ENCODE measurements at regions not wholly inside any gene's neighbourhood (a gene's known extent, or its start where the extent isn't known, plus 50 kb on each side); places are given as distances from the start of the nearest gene placed in this dataset.
"Not testable (repeated sequence)": the region's sequence is repeated elsewhere in the genome, so short reads cannot be mapped to it uniquely, and the experiment has no call there.

DNA sequence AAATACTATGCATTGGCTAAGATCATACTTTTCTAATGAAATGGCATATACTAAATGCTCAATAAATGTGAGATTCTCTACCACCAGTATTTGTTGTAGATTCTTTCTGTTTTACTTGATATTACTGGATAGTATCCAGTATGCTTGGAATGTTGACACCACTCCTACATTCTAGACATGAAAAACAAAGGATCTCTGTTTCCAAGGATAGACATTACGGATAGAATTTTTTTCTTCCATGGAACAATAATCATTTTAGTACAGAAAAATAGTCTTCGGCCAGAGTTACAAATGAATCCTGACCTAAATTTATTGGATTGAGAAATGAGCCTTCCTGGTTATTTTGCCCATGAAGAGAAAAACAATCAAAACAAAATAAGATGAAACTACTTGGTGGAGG lies 258.2 kb upstream of the NT5E start:
- DNase-seq, result no peak

DNA sequence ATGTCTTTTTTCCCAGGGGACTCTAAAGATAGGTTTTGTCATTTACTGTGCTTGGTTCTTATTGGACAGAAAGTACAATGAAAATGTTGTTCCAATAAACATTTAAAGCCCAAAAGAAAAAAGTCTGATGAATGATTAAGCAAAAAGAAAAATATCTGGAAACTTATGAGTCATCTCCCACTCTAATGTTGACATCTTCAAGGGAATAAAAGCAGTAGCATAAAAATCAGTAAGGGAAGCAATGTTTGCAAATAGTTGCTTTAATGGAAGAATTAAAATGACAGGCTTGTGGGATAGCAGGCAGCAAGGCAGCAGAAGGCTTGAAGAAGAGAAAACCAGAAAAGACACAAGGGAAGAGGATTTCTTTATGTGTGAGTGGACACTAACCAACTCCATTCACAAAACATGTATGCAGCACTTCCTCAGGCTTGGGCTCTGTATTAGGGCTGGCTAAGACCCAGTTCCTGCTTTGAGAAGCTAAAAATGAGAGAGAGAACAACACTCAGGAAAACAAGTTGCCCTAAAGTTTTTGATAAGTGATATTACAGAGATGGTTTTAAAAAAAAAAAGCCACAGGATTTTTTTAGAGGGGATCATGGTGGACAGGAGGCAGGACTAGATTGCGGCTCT lies 263.2 kb upstream of the NT5E start:
- no peak for DNase-seq

DNA sequence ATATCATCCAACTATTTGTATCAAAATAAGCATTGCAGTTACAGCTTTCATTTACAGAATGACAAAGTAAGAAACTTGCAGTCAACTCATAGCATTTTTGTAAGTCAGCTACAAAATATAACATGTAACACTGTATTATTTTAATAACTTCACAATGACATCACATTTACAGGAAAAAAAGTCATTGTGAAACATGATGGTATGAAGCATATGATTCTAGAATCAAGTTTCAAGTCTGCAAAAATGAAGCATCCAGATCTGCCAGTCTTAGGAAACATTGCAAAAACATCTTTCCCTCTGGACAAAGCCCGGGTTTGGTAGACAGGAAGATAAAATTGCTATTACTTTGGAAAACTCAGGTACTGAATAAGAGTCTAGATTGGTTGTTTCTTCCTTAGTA lies 263.9 kb upstream of the NT5E start:
- DNase-seq, result no peak

DNA sequence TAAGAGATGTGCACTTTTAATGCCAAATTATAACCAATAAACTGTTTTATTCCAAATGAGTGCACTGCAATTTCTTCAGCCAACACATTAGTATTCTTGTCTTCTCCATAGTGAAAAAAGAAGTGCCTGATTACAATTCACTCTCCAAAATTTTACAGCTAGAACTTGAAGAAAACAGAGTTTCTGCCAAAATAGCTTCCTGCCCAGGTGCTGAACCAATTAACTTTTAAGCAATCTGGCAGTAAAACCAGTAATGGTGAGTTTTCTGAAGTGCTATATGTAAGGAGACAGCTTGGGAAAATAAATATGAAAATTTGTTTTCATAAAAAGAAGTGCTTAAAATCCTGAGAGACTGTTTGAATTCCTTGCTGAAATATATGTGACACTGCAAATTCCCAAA lies 266.0 kb upstream of the NT5E start:
- DNase-seq, result no peak

DNA sequence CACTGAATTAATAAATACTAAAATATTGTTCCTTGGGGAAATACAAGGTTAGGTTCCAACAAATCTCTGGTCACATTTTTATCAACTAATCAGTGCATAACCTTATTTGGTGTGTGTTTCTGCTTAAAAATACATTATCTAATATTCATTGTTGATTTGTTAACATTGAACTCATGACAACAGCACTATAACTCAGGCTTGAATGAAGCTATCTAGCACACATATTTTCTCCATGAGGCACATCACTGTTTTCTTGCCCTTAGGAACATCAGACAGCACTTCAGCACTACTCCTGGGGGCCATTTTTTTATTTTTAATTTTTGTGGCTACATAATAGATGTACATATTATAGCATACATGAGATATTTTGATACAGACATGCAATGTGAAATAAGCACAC lies 277.2 kb upstream of the NT5E start:
- DNase-seq, result no peak

DNA sequence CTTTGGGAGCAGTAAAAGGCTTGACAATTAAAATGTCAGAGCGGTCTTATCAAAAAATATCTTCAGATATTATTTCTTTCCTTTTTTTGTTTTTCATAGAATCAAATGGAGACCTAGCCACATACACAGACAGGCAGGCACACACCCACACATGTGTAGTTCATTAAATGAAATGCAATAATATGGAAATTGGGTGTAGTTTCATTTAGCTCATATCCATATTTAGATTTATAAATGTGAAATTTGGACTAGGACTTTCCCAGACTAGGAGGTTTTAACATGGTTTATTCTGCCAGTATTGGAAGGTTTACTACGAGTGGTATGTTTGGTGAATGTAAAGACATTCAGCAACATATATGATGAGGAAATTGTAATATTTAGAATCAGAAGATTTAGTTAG lies 277.7 kb upstream of the NT5E start:
- no peak for DNase-seq

DNA sequence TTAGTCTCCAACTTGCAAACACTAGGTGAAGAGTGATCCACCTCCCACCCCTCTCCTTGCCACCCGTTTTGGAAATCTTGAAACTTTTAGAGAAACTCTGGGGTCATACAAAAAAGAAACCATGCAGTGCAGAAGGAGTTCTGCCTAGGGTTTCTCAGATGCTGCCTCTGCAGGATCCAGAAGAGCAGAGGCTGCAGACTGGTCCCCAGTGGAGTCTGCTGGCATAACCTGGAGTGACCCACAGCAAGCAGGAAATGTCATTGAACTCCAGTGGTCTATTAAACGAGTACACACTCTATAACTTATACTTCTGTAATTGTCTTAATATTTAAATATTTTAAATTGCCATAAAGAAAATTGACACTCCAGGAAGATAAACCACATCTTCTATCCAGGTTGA lies 280.7 kb upstream of the NT5E start:
- no peak for DNase-seq

DNA sequence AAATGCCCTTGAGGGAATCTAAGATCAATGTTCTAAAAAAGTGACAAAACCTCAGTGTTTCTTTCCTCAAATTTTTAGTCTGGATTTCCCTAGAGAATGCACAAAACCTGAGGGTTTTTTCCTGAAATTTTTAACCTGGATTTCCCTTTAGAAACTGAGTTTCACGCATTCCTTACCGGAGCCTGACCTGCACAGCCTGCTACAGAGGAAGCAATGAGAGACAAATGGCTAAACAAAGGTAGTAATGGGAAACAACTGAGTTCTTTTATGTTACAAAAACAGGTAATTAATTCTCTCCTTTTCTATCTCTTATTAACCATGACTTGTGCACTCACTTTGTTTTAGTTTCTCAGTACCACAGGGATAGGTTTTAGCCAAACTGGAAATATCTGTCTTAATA lies 281.7 kb upstream of the NT5E start:
- DNase-seq, result no peak

DNA sequence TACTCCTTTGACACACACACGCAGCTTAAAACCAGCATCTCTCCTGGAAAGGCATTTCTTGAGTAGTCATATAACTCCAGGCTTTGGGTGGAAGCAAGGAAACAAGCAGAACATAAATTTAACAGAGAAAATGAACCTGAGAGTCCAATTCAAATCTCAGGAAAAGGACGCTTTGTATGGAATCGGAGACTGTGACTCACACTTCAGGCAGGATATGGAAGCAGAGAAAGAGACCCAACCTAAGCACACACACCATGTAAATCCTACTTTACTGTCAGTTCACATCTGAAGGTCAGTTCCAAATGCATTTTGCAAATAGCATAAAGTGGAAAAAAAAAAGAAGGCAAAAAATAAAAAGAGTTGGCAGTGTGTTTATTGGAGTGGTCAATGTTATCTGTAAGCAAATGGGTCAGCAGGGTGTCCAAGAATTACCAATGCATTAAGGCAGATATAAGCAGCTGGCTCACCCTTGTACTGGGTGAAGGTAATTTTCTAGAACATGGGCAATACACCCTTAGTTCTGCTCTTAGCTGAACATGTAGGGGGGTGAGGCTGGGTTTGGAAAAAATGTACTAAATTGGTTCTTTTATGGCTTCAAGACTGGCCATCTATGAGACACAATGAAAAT lies 283.7 kb upstream of the NT5E start:
- no peak for DNase-seq

DNA sequence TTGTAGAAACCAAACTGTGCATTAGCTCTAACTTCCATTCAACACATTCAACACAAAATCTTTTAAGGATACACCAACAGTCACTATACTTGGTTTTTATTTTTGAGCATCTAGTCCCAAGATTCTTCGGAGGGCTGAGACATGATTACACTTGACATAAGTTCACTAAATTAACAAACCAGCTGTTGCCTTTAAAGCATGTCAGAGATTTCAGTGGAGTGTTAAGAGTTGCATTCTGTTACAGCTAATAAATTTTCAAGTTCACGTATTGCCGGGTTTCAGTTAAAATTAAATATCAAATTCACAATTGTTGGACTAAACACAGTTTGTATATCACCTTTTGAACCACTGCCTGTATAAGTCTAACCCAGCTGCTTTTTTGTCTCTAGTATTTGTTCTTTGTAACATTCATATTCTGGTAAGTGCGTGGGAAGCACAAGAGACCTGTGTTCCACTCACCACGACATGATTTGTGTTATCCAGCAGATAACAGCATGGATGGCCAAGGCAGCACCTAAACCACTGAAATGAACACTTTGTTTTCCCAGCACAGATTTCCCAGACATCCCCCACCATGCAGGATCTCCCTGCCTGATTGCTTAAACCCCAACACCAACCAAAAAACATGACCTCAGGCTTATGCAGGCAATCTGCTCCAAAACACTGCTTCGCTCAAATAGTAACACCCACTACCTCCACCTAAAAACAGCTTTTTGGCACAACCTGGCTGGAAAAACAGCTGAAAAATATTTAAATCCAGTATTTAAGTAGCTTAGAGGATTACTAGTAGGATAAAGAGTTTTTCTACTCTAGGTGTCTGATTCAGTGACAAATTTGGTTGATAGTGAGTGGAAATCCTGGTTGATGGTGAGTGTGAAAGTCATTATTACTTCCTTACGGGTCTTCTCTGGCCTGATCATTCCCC lies 286.5 kb upstream of the NT5E start:
- DNase-seq, result no peak

DNA sequence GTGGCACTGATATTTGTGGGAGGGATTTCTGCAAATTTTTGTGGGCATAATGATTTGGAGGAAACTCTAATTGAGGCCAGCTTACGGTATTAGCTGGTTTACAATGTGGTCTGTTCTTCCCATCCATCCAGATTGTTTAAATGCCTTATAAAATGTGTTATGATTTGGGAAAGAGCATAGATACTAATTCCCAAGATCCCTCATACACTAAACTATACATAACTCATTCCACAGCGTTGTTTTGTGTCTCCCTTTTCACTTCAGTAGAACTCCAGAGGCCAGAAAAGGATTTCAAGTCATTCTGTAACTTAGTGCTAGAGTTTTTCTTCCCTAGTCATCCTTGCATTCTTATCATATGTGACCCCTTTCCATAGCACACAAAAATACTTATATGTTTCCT lies 292.6 kb upstream of the NT5E start:
- no peak for DNase-seq

DNA sequence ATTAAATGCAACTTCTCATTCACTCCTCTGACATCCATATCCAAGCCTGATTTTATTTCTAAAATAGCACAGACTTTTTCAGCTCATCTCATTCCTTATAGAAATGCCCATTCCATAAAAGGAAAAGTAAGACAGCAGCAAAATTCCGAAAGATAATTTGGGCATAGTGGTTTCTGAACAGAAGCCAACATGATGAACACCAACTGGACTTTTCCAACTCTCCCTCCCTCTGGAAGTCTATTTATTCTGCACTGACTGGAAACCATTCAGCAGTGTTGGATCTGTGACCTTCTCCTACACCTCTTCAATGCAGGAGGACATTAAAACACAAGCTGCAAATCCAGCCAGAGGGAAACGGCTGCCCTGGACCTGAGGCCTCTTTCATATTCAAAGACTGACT lies 306.2 kb upstream of the NT5E start:
- no peak for DNase-seq

DNA sequence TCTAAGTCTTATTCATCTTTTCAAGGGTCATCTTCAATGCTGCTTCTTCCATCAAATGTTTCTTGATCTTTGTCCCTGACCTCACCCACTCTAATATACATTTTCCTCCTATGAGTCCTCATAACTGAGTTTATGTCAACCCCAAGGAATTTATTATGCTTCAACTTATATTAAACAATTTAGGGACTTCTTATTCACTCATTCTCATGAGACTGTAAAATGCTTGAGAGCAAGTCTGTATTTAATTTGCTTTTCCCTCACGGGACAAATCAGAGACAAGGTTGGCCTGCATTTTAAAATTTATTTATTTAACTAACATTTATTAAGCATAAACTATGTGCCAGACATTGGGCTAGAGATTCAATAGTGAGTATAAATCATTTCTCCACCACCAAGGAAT lies 312.0 kb upstream of the NT5E start:
- no peak for DNase-seq

DNA sequence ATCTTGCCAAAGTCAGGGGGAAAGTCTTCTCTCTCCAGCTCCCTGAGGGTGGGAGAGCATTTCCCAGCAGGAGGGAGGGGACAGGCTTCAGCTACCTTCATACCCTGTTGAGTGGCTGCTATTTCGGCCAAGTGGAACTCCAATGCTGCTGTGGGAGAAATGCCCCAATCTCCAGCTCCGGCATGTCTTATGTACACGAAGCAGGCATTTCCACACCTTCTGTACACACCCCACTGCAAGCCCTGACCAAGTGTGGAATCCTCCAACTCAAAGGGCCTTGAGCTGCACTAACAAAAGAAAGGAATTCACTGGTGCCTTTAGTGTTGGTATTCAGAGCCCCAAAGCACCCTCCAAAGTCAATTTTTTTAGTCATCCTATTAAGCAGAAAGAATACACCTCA lies 313.6 kb upstream of the NT5E start:
- DNase-seq, result no peak

DNA sequence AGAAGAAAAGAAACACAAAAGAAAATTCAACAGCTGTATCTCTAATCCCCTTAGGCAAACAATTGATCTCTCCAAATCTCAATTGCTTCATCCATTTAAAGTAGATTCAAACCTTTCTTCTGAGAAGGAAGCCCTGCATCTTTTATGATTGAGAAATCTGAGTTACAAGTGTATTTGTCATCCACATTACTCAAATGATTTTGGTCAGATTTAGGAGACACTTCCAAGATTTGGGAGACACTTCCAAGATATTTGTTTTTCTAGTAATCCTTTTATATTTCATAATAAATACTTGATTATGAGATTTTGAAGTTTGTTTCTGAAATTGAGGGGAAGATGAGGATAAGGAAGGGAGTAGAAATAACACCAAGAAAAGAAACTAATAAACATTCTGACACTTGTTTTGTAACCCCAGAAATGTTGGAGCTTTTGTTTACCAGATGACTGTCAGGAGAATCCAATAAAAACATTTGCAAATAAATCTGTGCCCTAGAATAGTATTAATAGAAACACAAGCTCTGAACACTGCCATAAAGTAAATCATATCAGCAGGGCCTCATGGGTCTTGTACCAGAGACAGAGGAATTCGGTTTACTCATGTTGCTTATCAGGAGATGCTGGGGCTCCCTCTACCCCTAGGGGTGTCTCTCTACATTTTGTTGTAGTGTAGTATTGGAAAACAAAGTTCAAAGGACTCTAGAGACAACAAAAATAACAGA lies 314.3 kb upstream of the NT5E start:
- no peak for DNase-seq

DNA sequence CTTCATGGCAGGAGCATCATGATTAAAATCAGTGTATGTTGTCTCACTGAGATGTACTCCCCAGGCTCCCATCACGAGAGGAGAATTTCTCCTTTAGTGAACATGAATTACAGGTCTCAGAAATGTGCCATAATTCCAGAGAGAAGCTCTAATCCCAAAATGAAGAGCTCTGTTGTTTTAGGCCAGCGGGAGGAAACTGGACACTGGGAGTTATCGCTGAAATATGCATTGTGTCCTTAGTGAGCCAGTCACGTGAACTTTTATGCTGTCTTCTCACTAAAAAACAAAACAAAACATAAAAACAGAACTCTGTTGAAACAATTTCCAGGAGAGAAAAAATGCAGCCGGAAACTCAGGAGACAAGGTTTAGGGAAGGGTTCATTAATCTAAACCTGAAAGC lies 315.7 kb upstream of the NT5E start:
- DNase-seq, result no peak

DNA sequence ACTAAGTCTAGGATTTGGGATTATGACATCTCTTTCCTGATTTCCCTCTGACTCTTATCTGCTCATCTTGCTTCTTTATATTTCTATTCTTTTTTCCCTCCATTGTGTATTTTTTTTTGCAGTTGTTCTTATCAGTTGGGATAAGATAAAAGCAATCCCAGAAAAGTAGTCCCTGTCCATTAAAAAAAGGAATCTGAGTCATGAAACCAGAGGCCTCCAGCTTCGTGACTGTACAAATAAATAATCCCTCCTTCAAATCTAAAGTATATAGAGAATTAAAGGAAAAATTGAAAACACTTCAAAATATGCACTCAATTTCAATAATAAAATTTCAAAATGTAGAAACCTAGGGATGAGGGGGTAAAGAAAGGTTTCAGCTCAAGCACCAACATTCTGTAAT lies 317.8 kb upstream of the NT5E start:
- no peak for DNase-seq

DNA sequence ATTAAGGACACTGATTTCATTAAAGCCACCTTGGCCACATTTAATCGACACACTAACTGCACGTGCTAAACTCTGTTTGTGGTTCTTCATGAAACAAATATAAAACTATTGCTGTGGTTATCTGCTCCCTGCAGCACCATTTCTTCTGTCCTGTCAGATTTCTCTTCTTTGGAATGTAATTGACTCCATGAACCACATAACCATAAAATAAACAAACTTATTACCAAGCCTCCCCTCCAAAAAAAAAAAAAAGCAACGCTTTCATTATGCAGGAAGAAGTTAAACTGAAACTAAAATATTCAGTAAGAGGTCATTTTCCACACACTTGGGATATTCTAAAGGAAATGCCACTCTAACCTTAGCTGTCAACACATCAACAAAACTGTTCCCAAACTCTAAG lies 319.1 kb upstream of the NT5E start:
- DNase-seq, result no peak

DNA sequence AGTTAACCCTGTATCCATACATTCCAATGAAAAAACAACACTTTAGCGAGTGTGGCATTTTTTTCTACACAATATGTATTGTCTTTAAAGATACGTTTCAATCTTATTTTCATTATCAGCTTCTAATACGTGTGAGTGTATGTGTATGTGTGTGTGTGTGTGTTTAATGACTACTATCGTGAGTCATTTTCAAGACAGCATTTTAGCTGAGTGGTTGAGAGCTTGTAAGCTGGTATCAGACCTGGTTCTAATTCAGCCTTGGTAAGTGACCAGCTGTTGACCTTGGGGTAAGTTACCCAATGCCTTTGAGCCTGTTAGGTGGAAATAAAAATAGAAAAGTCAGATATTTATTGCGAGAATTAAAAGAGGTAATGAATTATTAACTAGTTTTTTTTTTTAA lies 320.0 kb upstream of the NT5E start:
- DNase-seq, result no peak

DNA sequence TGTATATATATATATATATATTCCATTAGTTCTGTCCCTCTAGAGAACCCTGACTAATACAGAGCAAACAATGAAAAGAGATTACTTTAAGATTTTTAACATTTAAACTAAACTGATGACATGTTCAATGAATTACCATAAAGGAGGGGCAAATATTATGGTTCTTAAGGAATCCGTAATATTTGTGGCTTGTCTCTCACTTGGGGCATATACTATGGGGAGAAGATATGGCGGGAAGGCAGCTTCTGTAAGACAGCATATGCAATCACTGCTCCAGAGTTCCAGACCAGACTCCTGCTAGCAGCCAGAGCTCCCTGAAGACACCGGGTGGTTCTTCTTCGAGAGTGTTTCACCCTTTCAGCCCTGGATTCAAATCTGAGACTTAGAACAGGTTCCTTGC lies 321.1 kb upstream of the NT5E start:
- DNase-seq, result no peak

DNA sequence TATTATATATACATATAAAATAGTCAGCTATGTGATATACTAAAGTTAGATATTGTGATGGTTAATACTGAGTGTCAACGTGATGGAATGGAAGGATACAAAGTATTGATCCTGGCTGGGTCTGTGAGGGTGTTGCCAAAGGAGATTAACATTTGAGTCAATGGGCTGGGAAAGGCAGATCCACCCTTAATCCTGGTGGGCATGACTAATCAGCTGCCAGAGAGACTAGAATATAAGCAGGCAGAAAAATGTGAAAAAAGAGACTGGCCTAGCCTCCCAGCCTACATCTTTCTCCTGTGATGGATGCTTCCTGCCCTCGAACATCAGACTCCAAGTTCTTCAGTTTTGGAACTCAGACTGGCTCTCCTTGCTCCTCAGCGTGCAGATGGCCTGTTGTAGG lies 321.6 kb upstream of the NT5E start:
- not testable (repeated sequence) for DNase-seq

DNA sequence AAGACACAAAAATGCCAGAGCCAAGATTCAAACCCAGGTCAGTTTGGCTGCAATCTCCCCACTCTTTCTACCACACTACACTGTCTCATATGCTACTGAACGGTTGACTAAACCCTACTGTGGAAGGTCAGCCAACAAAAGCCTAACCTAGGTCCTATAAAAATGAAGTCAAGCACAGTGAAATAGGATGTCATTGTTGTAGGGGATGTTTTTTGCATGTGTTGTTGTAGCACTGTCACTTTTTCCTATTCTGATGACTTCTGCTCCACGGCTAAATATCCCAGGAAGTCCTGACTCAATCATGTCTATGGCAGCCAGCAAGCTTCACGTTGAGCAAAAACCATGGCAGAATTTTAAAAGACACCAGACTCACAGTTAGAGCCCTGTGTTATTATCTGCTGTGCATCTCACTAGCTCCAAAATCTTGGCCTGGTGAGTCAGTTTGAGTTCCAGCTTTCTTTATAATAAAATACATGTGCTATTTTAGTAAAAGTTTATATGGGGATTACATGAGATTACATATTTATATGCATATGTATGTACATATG lies 322.1 kb upstream of the NT5E start:
- DNase-seq, result no peak

DNA sequence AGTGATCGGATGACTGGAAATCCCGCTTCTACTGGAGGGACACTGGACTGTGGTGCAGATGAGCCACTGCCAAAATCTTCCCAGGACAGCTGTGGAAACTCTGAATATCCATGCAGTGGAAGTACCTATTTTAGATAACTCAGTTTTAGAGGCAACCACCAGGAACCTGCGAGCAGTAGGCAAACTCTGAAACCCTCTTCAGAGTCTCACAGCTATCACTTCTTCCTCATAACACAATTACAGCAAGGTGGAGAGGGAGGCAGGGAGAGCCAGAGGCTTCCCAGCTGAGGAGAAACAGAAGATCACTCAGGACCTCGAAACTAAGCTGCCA lies 322.8 kb upstream of the NT5E start:
- no peak for DNase-seq
